ENCODE measurements at regions not wholly inside any gene's neighbourhood (a gene's known extent, or its start where the extent isn't known, plus 50 kb on each side); places are given as distances from the start of the nearest gene placed in this dataset.
A peak's percentile ranks its signal among the peaks of the same experiment; 100 is the strongest.

GRCh38 chr19:30297969-30298368 is 74.2 kb upstream of the ZNF536 start:
- Histone ChIP-seq H3K18ac (ENCODE audit: extremely low read depth, low read length) (no peak overlapping the region), H3K79me1 (ENCODE audit: low read depth, low read length) (no peaks in the 10 kb centered on the region)
- TF ChIP-seq BRCA1 (IDR thresholded peaks at IDR 0.05; ENCODE audit: low read depth, low read length) (no peak), CHD1 (IDR thresholded peaks at IDR 0.05; ENCODE audit: low read depth, low read length) (no peak), SIN3A (conservative IDR thresholded peaks at IDR 0.05 in 1 of 2, IDR thresholded peaks at IDR 0.05 in 1 of 2; ENCODE audit: low read depth in 1 of 2, low read length in 2 of 2) (no peak), USF2 (IDR thresholded peaks at IDR 0.05; ENCODE audit: low read length) (no peak), POLR2A (IDR thresholded peaks at IDR 0.05; ENCODE audit: control extremely low read depth in 1 of 2, low read depth in 2 of 2, low read length in 2 of 2) (no peak), GABPA (IDR thresholded peaks at IDR 0.05; ENCODE audit: borderline replicate concordance, insufficient read depth, low read length) (no peak), CTBP2 (IDR thresholded peaks at IDR 0.05; ENCODE audit: borderline replicate concordance, insufficient read depth, insufficient read length, low read length) (no peak), BACH1 (IDR thresholded peaks at IDR 0.05; ENCODE audit: low read length) (no peak), TCF12 (IDR thresholded peaks at IDR 0.05; ENCODE audit: low read depth, low read length) (no peak), JUND (IDR thresholded peaks at IDR 0.05; ENCODE audit: low read length) (no peak), KDM4A (IDR thresholded peaks at IDR 0.05; ENCODE audit: low read depth, low read length, severe bottlenecking) (no peak), EZH2 (IDR thresholded peaks at IDR 0.05; ENCODE audit: low read depth, low read length, severe bottlenecking) (no peak)

More at GRCh38 chr19:30297969-30298368, 74.2 kb upstream of the ZNF536 start:
- DNase-seq (ENCODE audit: low read depth in 1 of 2, low spot score in 2 of 2), result no peak
- H2AFZ ChIP-seq (ENCODE audit: low read length), result no peak overlapping the region
- ChIA-PET POLR2A (ENCODE audit: partially characterized antibody) (no interaction called here), CTCF (ENCODE audit: partially characterized antibody) (interaction anchor here (1.2 kb wide), 1 partner anchor 9 kb away, joined by 3 read pairs; no protein-coding TSS in a partner anchor)
- H2BK120ac ChIP-seq (replicated peaks; ENCODE audit: low read depth, low read length), result no peak overlapping the region
- no peak overlapping the region for H3K9ac ChIP-seq (replicated peaks in 1 of 4; ENCODE audit: extremely low read depth in 1 of 4, low read depth in 3 of 4, low read length in 3 of 4)
- no peaks in the 10 kb centered on the region; the same call in 1 of the 2 replicates for H3K23me2 ChIP-seq (ENCODE audit: low read depth, low read length)
- no peaks in the 10 kb centered on the region for H3K36me3 ChIP-seq (ENCODE audit: control insufficient read depth in 2 of 4, insufficient read depth in 4 of 4, low read length in 3 of 4)
- H4K20me1 ChIP-seq (replicated peaks in 1 of 2; ENCODE audit: control insufficient read depth in 1 of 2, insufficient read depth in 2 of 2, low read length in 2 of 2), result no peaks in the 10 kb centered on the region
- FAIRE-seq, result no peak
- H3K4ac ChIP-seq (replicated peaks; ENCODE audit: insufficient read length, low read depth, low read length), result peak overlapping the region; percentile 79
- H3K79me2 ChIP-seq (ENCODE audit: control insufficient read depth in 1 of 2, insufficient read depth in 2 of 2, low read length in 2 of 2), result no peaks in the 10 kb centered on the region
- H2BK5ac ChIP-seq (ENCODE audit: low read depth, low read length), result no peak overlapping the region
- no peak overlapping the region for H4K5ac ChIP-seq (ENCODE audit: insufficient read length, low read depth, low read length)
- no peak overlapping the region for H3K56ac ChIP-seq (replicated peaks; ENCODE audit: insufficient read length, low read depth, low read length)
- no peak overlapping the region for H3K4me3 ChIP-seq (ENCODE audit: extremely low read depth in 1 of 4, insufficient read depth in 2 of 4, low read depth in 3 of 4, low read length in 4 of 4)
- H3K4me2 ChIP-seq (ENCODE audit: insufficient read depth in 1 of 2, low read depth in 2 of 2, low read length in 2 of 2), result no peak overlapping the region
- no peak overlapping the region for H2BK15ac ChIP-seq (ENCODE audit: low read length)
- H2BK12ac ChIP-seq (ENCODE audit: low read depth, low read length), result no peak overlapping the region; the same call in 1 of the 2 replicates
- no peak overlapping the region for H3K23ac ChIP-seq (ENCODE audit: insufficient read length)
- H3K4me1 ChIP-seq (replicated peaks in 1 of 4; ENCODE audit: control insufficient read depth in 3 of 4, insufficient read depth in 4 of 4, low read length in 3 of 4), result peaks cover 0 to 3% (median 0%) of the 10 kb centered on the region in 4 experiments; a peak in 1 of 7 replicates
- no peaks in the 10 kb centered on the region for H3K27me3 ChIP-seq (replicated peaks in 1 of 4; ENCODE audit: control insufficient read depth in 3 of 4, extremely low read depth in 1 of 4, insufficient read depth in 3 of 4, low read length in 3 of 4)
- no peak overlapping the region for H2AK5ac ChIP-seq (ENCODE audit: low read depth, low read length)
- H4K91ac ChIP-seq (replicated peaks; ENCODE audit: insufficient read length, low read length), result no peak overlapping the region
- WGBS, 2 experiments (ENCODE audit: extremely low coverage in 1 of 2, insufficient coverage in 1 of 2, insufficient read length in 1 of 2, insufficient replicate concordance in 2 of 2, low coverage in 1 of 2, low lambda C conversion rate in 2 of 2, missing lambda C conversion rate in 1 of 2), result 94% methylated on average over 9 of the region's 9 CpGs; no CpG with 5 or more reads in 1 of the 2 experiments
- no peaks in the 10 kb centered on the region for H3K9me3 ChIP-seq (ENCODE audit: insufficient read depth in 2 of 2, low read depth in 1 of 2, low read length in 1 of 2)
- H4K8ac ChIP-seq (ENCODE audit: extremely low read depth, insufficient read depth, low read length), result no peak overlapping the region
- no peak overlapping the region for H3K14ac ChIP-seq (ENCODE audit: insufficient read length)
- H3K27ac ChIP-seq (ENCODE audit: low read depth, low read length), result no peak overlapping the region
- H2BK20ac ChIP-seq (ENCODE audit: low read length), result no peak overlapping the region

Data from H1 (cell line).